HG03175 (cell line): ENCODE measurements at regions not wholly inside any gene's neighbourhood (a gene's known extent, or its start where the extent isn't known, plus 50 kb on each side); places are given as distances from the start of the nearest gene placed in this dataset.
A peak's percentile ranks its signal among the peaks of the same experiment; 100 is the strongest.
"Not testable (repeated sequence)": the region's sequence is repeated elsewhere in the genome, so short reads cannot be mapped to it uniquely, and the experiment has no call there.

Source experiments
- ATAC-seq: cut with Tn5 transposase; IDR thresholded peaks from one replicate; pipeline ENCODE4 v1.9.1; 2021; ENCODE audit warnings: mild to moderate bottlenecking, moderate library complexity; ENCODE audit not compliant: unreplicated experiment

DNA sequence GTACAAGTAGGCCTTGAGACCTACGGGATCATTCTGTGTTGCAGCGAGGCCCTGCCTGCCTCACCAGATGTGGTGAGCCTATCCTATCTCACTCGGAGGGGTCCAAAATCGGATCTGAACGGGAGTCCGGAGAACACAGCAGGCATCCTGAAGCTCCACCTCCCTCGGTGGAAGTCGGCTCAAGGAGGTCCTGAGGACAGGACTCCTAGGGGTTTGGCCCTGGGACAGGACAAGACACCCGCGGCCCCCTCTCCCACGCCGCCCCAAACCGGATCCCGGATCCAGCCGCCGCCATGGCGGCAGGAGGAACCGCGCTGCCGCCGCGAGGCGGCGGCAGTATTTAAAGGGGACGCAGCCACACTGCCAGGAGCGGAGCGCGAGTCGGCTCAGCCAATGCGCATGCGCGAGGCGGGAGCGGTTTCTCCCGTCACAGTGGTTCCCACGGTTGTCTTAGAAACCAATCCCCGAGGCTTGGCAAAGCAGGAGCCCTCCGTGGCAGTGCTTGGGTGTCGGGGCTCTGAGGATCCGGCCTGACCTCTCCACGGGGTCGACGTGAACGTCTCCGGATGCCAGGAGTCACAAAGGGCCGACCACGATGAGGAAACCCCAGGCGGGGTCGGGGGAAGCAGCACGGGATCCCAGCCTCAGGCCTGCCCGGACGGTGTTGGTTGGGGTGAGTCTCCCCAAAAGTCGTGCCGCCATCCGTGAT is 454.6 kb upstream of the ZNG1F start:
- peak; percentile 100 for ATAC-seq

DNA sequence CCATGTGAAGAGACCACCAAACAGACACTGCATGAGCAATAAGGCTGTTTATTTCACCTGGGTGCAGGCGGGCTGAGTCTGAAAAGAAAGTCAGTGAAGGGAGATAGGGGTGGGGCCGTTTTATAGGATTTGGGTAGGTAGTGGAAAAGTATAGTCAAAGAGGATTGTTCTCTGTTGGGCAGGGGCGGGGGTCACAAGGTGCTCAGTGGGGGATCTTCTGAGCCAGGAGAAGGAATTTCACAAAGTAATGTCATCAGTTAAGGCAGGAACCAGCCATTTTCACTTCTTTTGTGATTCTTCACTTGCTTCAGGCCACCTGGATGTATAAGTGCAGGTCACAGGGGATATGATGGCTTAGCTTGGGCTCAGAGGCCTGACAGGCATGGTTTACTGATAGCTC is 444.6 kb upstream of the ZNG1F start:
- ATAC-seq = not testable (repeated sequence)

GRCh38 chr9:41623666-41624065 is 434.5 kb upstream of the ZNG1F start:
- ATAC-seq = not testable (repeated sequence)

DNA sequence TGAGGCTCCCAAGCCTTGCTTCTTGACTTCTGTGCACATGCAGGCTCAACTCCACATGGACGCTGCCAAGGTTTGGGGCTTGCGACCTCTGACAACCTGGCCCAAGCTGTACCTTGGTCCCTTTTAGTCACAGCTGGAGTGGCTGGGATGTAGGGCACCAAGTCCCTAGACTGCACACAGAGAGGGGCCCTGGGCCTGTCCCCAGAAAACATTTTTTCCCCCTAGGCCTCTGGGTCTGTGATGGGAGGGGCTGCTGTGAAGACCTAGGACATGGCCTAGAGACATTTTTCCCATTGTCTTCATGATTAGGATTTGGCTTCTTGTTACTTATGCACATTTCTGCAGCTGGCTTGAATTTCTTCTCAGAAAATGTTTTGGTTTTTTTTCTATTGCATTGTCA is 430.1 kb upstream of the ZNG1F start:
- ATAC-seq = not testable (repeated sequence)

GRCh38 chr9:41606961-41607547 is 417.9 kb upstream of the ZNG1F start:
- ATAC-seq = not testable (repeated sequence)

DNA sequence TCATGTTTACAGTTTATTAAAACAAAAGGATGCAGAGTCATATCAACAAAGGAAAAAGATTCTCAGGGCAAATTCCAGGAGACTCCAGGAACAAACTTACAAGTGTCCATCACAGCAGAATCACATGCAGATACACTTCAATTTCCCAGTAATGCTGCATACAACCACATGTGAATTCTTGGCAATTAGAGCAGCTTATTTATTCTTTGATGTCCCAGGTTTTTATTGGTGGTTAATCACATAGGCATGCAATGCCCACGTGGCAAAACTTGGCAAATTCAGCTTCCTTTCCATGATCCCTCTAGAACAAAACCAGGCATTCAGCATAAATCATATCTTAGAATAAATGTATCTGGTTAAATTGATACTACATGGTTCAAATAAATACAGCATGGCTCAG is 376.5 kb upstream of the ZNG1F start:
- not testable (repeated sequence) for ATAC-seq
